ENCODE measurements at regions not wholly inside any gene's neighbourhood (a gene's known extent, or its start where the extent isn't known, plus 50 kb on each side); places are given as distances from the start of the nearest gene placed in this dataset.

DNA sequence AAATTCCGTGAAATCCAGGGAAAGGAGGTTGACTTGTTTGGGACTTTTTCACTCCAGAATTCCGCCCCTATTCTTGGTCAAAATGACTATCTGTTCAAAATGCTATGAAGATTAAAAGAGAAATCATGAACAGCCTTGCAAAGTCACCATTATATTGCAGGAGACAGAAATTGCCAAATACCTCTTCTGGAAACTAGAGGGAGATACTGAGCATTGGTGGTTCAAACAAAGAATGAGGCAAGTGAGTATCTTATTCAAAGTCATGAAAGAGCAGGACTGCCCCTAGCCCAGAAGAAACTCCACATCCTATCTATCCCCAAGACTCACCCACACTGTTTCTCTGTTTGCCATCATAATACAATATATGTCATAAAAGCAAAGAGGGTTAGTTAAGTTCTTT is 862.3 kb upstream of the POU3F3 start:
- no peaks in the 10 kb centered on the region for H3K36me3 ChIP-seq (ENCODE audit: control insufficient read depth, insufficient read depth, low read length, severe bottlenecking)
- H3K27me3 ChIP-seq (replicated peaks; ENCODE audit: control insufficient read depth, insufficient read depth, low read length), result no peaks in the 10 kb centered on the region
- H3K4me1 ChIP-seq (ENCODE audit: control insufficient read depth, insufficient read depth, low read length), result no peaks in the 10 kb centered on the region
- H3K9ac ChIP-seq (ENCODE audit: low read length), result no peak overlapping the region
- DNase-seq (ENCODE audit: low read depth), result no peak
- no peaks in the 10 kb centered on the region for H3K9me3 ChIP-seq (ENCODE audit: control insufficient read depth, low read length)
- H3K4me3 ChIP-seq (ENCODE audit: low read length), result no peak overlapping the region

DNA sequence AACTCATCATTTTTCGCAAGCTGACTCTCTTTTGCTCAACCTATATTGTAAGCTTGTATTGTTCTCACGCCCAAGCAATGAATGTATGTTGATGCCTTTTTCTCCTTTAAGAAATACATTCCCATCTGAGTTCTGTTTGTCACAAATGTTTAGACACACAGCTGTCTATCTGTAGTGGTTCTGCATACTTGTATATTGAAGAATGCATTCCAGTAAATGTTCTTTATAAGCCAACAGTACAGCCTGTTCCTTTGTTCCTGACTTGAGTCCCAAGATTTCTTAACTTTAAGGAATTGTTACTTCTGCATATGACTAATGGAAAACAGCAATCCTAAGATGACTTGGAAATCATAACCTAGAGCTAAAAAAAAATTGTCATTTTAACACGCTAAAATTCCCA is 849.1 kb upstream of the POU3F3 start:
- no peaks in the 10 kb centered on the region for H3K36me3 ChIP-seq (ENCODE audit: control insufficient read depth, insufficient read depth, low read length, severe bottlenecking)
- H3K9me3 ChIP-seq (ENCODE audit: control insufficient read depth, low read length), result peaks cover 3% of the 10 kb centered on the region
- no peaks in the 10 kb centered on the region for H3K27me3 ChIP-seq (replicated peaks; ENCODE audit: control insufficient read depth, insufficient read depth, low read length)
- peak overlapping the region; percentile 76 for H3K9ac ChIP-seq (ENCODE audit: low read length)
- no peak overlapping the region for H3K4me3 ChIP-seq (ENCODE audit: low read length)
- peaks cover 19% of the 10 kb centered on the region for H3K4me1 ChIP-seq (ENCODE audit: control insufficient read depth, insufficient read depth, low read length)
- DNase-seq (ENCODE audit: low read depth), result no peak

DNA sequence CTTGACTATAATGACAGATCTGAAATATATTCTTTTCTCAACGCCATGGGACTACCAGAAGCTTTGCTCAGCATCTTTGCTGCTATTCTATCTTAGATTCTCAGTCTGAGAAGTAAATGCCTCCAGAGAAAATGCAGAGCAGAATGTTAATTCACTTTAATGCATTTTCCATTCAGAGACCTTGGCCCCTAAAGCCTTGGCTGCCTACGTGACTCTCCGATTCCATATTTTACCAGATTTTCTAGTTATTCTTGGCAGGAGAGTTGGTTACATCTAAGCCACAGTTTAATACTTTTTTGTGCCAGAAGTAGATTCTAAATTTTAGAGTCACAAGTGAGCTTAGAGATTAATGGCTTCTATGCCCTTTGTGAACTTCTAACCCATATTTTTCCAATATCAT is 837.1 kb upstream of the POU3F3 start:
- H3K9me3 ChIP-seq (ENCODE audit: control insufficient read depth, low read length), result peaks cover 10% of the 10 kb centered on the region
- H3K36me3 ChIP-seq (ENCODE audit: control insufficient read depth, insufficient read depth, low read length, severe bottlenecking), result no peaks in the 10 kb centered on the region
- no peak overlapping the region for H3K9ac ChIP-seq (ENCODE audit: low read length)
- no peaks in the 10 kb centered on the region for H3K27me3 ChIP-seq (replicated peaks; ENCODE audit: control insufficient read depth, insufficient read depth, low read length)
- DNase-seq (ENCODE audit: low read depth), result no peak
- no peak overlapping the region for H3K4me3 ChIP-seq (ENCODE audit: low read length)
- no peaks in the 10 kb centered on the region for H3K4me1 ChIP-seq (ENCODE audit: control insufficient read depth, insufficient read depth, low read length)

DNA sequence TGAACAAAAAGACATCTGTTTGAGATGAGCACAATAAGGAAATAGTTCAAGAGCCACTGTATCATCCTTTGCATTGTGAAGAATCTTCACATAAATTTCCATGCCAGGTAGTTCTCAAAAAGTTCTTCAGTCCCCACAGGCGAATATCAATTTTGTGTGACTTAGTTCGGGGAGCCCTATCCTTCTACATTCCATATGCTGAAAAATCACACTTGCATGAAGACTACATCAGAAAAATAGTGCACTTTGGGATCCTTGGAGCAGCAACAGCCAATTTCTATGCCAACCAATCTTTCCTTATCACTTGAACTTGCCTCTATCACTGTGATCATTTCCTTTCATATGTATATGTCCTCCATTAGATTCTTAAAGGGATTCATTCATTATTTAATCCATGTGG is 830.6 kb upstream of the POU3F3 start:
- no peak overlapping the region for H3K9ac ChIP-seq (ENCODE audit: low read length)
- DNase-seq (ENCODE audit: low read depth), result no peak
- no peak overlapping the region for H3K4me3 ChIP-seq (ENCODE audit: low read length)
- H3K9me3 ChIP-seq (ENCODE audit: control insufficient read depth, low read length), result no peaks in the 10 kb centered on the region
- no peaks in the 10 kb centered on the region for H3K36me3 ChIP-seq (ENCODE audit: control insufficient read depth, insufficient read depth, low read length, severe bottlenecking)
- no peaks in the 10 kb centered on the region for H3K27me3 ChIP-seq (replicated peaks; ENCODE audit: control insufficient read depth, insufficient read depth, low read length)
- no peaks in the 10 kb centered on the region for H3K4me1 ChIP-seq (ENCODE audit: control insufficient read depth, insufficient read depth, low read length)

DNA sequence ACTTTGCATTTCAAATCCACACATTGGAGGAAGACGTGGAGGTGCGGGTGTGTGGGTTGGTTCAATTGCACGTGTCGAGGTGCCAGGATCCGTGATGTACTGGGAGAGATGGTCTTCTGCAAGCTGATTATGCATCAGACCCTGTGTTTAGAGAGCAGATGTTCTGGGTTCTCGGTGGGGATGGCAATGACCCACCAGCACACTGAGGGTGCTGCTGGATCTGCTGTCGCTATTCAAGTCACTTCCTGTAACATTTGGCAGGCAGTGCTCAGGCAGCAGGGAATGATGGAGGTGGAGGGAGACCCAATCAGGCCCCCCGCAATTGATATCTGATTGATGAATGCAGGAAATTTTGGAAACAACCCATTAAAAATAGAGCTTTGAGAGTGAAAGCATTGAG is 830.1 kb upstream of the POU3F3 start:
- H3K9ac ChIP-seq (ENCODE audit: low read length), result no peak overlapping the region
- H3K4me3 ChIP-seq (ENCODE audit: low read length), result no peak overlapping the region
- DNase-seq (ENCODE audit: low read depth), result no peak
- H3K27me3 ChIP-seq (replicated peaks; ENCODE audit: control insufficient read depth, insufficient read depth, low read length), result no peaks in the 10 kb centered on the region
- H3K9me3 ChIP-seq (ENCODE audit: control insufficient read depth, low read length), result no peaks in the 10 kb centered on the region
- H3K4me1 ChIP-seq (ENCODE audit: control insufficient read depth, insufficient read depth, low read length), result no peaks in the 10 kb centered on the region
- H3K36me3 ChIP-seq (ENCODE audit: control insufficient read depth, insufficient read depth, low read length, severe bottlenecking), result no peaks in the 10 kb centered on the region

DNA sequence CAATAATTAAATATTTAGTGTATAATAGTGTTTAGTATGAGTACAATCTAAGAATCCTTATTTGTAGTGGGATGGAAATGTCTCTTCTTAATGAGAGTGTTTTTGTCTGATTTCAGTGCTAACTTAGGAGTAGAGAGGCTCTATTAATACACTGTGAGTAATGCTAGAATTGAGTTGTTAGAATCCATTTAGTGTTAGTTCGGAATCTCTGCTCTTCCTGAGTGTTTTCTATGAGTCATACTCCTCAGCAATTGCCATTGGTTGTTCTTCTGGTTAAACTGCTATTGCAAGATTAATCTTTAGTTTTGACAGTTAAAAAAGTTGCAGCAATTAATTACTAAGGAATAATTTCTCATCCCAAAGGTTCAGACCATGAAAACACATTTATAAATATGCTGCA is 828.6 kb upstream of the POU3F3 start:
- no peak for DNase-seq (ENCODE audit: low read depth)
- H3K4me3 ChIP-seq (ENCODE audit: low read length), result no peak overlapping the region

DNA sequence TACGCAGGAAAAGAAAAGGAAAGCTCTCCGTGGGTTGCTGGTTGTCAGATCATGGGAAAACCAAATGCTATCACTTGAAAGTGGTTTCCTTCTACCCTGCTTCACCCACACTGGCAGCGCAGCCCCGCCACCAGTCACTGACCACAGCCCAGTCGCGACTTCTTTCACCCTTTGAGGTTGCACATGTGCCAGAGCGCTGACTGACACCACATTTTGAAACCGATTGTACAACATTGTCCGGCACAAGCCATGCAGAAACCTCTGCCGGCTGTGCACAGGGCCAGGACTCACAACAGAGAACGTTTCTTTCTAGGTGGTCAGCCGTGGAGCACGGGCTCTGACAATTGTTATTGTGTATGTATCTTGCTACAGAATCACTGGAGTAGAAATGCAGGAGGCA is 827.2 kb upstream of the POU3F3 start:
- no peaks in the 10 kb centered on the region for H3K4me1 ChIP-seq (ENCODE audit: control insufficient read depth, insufficient read depth, low read length)
- H3K36me3 ChIP-seq (ENCODE audit: control insufficient read depth, insufficient read depth, low read length, severe bottlenecking), result no peaks in the 10 kb centered on the region
- no peak for DNase-seq (ENCODE audit: low read depth)
- no peaks in the 10 kb centered on the region for H3K27me3 ChIP-seq (replicated peaks; ENCODE audit: control insufficient read depth, insufficient read depth, low read length)
- H3K9me3 ChIP-seq (ENCODE audit: control insufficient read depth, low read length), result no peaks in the 10 kb centered on the region
- H3K4me3 ChIP-seq (ENCODE audit: low read length), result no peak overlapping the region
- no peak overlapping the region for H3K9ac ChIP-seq (ENCODE audit: low read length)

More for the DNA sequence above, 828.6 kb upstream of the POU3F3 start:
- no peak overlapping the region for H3K9ac ChIP-seq (ENCODE audit: low read length)
- no peaks in the 10 kb centered on the region for H3K36me3 ChIP-seq (ENCODE audit: control insufficient read depth, insufficient read depth, low read length, severe bottlenecking)
- no peaks in the 10 kb centered on the region for H3K9me3 ChIP-seq (ENCODE audit: control insufficient read depth, low read length)
- H3K27me3 ChIP-seq (replicated peaks; ENCODE audit: control insufficient read depth, insufficient read depth, low read length), result no peaks in the 10 kb centered on the region
- H3K4me1 ChIP-seq (ENCODE audit: control insufficient read depth, insufficient read depth, low read length), result no peaks in the 10 kb centered on the region

DNA sequence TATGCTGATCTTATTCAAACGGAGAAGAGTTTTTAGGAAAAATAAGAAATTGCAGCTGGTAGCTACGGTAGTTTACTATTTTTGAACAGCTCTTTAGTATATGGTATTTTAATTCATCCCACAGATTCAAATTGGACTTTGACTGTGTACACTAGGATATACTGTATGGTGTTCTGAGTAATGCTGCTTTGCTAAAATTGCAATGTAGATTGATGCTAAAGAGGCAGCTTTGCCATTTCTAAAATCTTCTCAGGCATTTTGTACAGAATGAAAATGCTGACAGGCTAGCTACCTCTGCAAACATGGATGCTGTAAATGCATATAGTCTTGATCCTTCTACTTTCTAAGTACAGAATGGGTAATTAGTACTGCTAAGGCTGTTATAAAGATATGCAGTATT is 826.6 kb upstream of the POU3F3 start:
- Histone ChIP-seq H3K36me3 (ENCODE audit: control insufficient read depth, insufficient read depth, low read length, severe bottlenecking) (no peaks in the 10 kb centered on the region), H3K9me3 (ENCODE audit: control insufficient read depth, low read length) (no peaks in the 10 kb centered on the region), H3K4me1 (ENCODE audit: control insufficient read depth, insufficient read depth, low read length) (no peaks in the 10 kb centered on the region), H3K9ac (ENCODE audit: low read length) (no peak overlapping the region), H3K4me3 (ENCODE audit: low read length) (no peak overlapping the region), H3K27me3 (replicated peaks; ENCODE audit: control insufficient read depth, insufficient read depth, low read length) (no peaks in the 10 kb centered on the region)
- no peak for DNase-seq (ENCODE audit: low read depth)

DNA sequence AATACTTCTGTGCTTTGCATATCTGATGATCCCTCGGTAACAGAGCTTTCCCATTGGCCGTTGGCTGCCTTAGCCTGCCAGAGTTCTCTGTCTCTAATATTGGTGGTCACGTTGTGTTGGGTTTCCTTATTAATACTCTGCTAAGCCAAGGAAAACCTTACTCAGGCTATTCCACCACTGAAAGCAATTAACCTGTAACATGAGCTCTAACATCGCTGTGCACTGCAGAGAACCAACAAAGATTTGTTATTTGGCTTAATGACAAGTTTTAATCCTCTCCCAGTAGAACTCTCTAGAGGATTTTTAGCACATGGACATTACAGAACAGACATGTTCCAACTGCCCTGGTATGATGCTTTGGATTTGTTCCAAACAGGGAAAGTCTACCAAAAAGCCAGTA is 825.9 kb upstream of the POU3F3 start:
- Histone ChIP-seq H3K9me3 (ENCODE audit: control insufficient read depth, low read length) (no peaks in the 10 kb centered on the region), H3K27me3 (replicated peaks; ENCODE audit: control insufficient read depth, insufficient read depth, low read length) (no peaks in the 10 kb centered on the region), H3K36me3 (ENCODE audit: control insufficient read depth, insufficient read depth, low read length, severe bottlenecking) (no peaks in the 10 kb centered on the region), H3K9ac (ENCODE audit: low read length) (no peak overlapping the region), H3K4me1 (ENCODE audit: control insufficient read depth, insufficient read depth, low read length) (no peaks in the 10 kb centered on the region), H3K4me3 (ENCODE audit: low read length) (no peak overlapping the region)
- DNase-seq (ENCODE audit: low read depth), result no peak

DNA sequence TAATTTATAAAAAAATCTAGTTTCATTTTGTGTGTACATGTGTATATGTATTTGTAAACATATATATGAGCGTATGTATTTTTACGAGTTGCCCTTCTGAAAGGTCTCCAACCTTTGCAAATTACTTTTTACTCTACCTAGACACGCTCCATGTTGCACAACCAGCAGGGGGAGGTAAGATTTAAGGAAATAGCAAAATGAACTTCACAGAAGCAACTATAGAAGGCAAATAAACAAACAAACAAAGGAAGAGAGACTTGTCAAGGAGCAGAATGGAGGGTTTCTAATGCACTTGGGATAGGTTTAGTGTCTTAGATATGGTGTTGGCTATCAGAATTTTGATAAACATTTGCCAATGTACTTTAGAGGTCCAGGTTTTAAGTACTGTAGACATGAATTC is 820.5 kb upstream of the POU3F3 start:
- DNase-seq (ENCODE audit: low read depth), result no peak
- no peaks in the 10 kb centered on the region for H3K4me1 ChIP-seq (ENCODE audit: control insufficient read depth, insufficient read depth, low read length)

DNA sequence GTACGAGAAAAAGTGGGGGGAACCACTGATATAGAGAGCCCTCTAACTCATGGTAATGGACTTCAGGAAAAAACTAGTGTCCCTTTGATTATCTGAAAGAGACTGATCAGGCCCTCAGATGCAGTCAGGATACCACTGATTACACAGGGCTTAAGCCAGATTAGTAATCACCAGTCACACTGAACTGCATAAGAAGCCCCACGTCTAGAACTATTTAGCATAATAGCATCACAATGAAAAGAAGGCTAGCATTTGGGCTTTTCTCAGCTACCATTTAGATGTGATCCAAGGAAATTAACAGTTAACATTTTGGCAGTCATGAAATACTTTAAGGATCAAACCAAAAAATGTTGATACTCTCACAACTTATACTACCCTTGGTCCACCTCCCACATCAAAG is 813.1 kb upstream of the POU3F3 start:
- DNase-seq (ENCODE audit: low read depth), result no peak
- Histone ChIP-seq H3K27me3 (replicated peaks; ENCODE audit: control insufficient read depth, insufficient read depth, low read length) (no peaks in the 10 kb centered on the region), H3K36me3 (ENCODE audit: control insufficient read depth, insufficient read depth, low read length, severe bottlenecking) (no peaks in the 10 kb centered on the region), H3K9ac (ENCODE audit: low read length) (no peak overlapping the region), H3K9me3 (ENCODE audit: control insufficient read depth, low read length) (no peaks in the 10 kb centered on the region), H3K4me1 (ENCODE audit: control insufficient read depth, insufficient read depth, low read length) (no peaks in the 10 kb centered on the region), H3K4me3 (ENCODE audit: low read length) (no peak overlapping the region)

More for the DNA sequence above, 820.5 kb upstream of the POU3F3 start:
- Histone ChIP-seq H3K9ac (ENCODE audit: low read length) (no peak overlapping the region), H3K4me3 (ENCODE audit: low read length) (no peak overlapping the region), H3K27me3 (replicated peaks; ENCODE audit: control insufficient read depth, insufficient read depth, low read length) (no peaks in the 10 kb centered on the region), H3K9me3 (ENCODE audit: control insufficient read depth, low read length) (no peaks in the 10 kb centered on the region), H3K36me3 (ENCODE audit: control insufficient read depth, insufficient read depth, low read length, severe bottlenecking) (no peaks in the 10 kb centered on the region)

DNA sequence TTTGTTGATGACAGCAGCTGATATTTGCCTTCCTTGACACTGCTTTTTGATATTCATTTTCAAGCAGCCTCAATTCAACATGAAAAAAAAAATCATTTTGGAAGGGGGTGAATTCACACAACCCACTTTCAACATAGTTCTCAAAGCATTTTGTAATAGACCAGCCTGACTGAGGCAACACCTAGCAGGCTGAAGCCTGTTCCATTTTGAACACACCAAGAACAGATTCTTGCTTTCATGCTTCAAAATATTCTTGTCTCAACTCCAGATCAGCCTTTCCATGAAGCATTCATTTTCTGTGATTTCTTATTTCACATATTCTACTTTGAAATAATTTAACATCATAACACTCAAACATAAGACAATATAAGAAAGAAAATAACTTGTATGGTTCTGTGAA is 812.6 kb upstream of the POU3F3 start:
- Histone ChIP-seq H3K4me1 (ENCODE audit: control insufficient read depth, insufficient read depth, low read length) (no peaks in the 10 kb centered on the region), H3K9ac (ENCODE audit: low read length) (no peak overlapping the region), H3K4me3 (ENCODE audit: low read length) (no peak overlapping the region), H3K36me3 (ENCODE audit: control insufficient read depth, insufficient read depth, low read length, severe bottlenecking) (no peaks in the 10 kb centered on the region), H3K27me3 (replicated peaks; ENCODE audit: control insufficient read depth, insufficient read depth, low read length) (no peaks in the 10 kb centered on the region), H3K9me3 (ENCODE audit: control insufficient read depth, low read length) (no peaks in the 10 kb centered on the region)
- no peak for DNase-seq (ENCODE audit: low read depth)
